Kidney epithelial cell (primary cell): ENCODE measurements at regions not wholly inside any gene's neighbourhood (a gene's known extent, or its start where the extent isn't known, plus 50 kb on each side); places are given as distances from the start of the nearest gene placed in this dataset.

Source experiments
- DNase-seq: peaks from one replicate; pipeline ENCODE4 v3.0.0-alpha.2; 2010; ENCODE audit warnings: low read depth
- H3K27me3 ChIP-seq: 2 replicates; pipeline ENCODE4 v1.6.0; 2011; ENCODE audit warnings: low read length; ENCODE audit not compliant: control insufficient read depth, insufficient read depth
- H3K36me3 ChIP-seq: 2 replicates; pipeline ENCODE4 v1.5.1; 2011; ENCODE audit warnings: low read length; ENCODE audit not compliant: control insufficient read depth, insufficient read depth
- H3K4me3 ChIP-seq: 2 replicates; pipeline ENCODE4 v1.5.1; 2011; ENCODE audit warnings: low read depth, mild to moderate bottlenecking, control low read depth, low read length
- CTCF ChIP-seq: IDR thresholded peaks from 2 replicates; pipeline ENCODE4 v1.5.1; 2011; ENCODE audit warnings: mild to moderate bottlenecking, moderate library complexity, low read length, control low read depth, inconsistent platforms; ENCODE audit not compliant: insufficient read depth, poor library complexity, severe bottlenecking

GRCh38 chr2:239762106-239762505 is 263.0 kb downstream of the NDUFA10 start:
- no peak for TF ChIP-seq CTCF
- no peak overlapping the region for H3K4me3 ChIP-seq
- H3K36me3 ChIP-seq = no peaks in the 10 kb centered on the region
- DNase-seq = no peak
- no peaks in the 10 kb centered on the region for H3K27me3 ChIP-seq

- no peak overlapping the region for H3K4me3 ChIP-seq
- H3K36me3 ChIP-seq = no peaks in the 10 kb centered on the region
- no peak for DNase-seq
- TF ChIP-seq CTCF = no peak
- no peaks in the 10 kb centered on the region for H3K27me3 ChIP-seq
Observed at GRCh38 chr2:239760596-239760995, 264.5 kb downstream of the NDUFA10 start.

- Histone ChIP-seq H3K27me3 (no peaks in the 10 kb centered on the region), H3K36me3 (no peaks in the 10 kb centered on the region), H3K4me3 (no peak overlapping the region)
- DNase-seq = no peak
- no peak for TF ChIP-seq CTCF
Observed at GRCh38 chr2:239758279-239758877, 266.8 kb downstream of the NDUFA10 start.

- Histone ChIP-seq H3K36me3 (no peaks in the 10 kb centered on the region), H3K4me3 (no peak overlapping the region), H3K27me3 (no peaks in the 10 kb centered on the region)
- no peak for TF ChIP-seq CTCF
- no peak for DNase-seq
Observed at GRCh38 chr2:239756790-239757760, 268.1 kb downstream of the NDUFA10 start.

- no peaks in the 10 kb centered on the region for H3K27me3 ChIP-seq
- no peak for TF ChIP-seq CTCF
- H3K36me3 ChIP-seq = no peaks in the 10 kb centered on the region
- DNase-seq = no peak
- H3K4me3 ChIP-seq = no peak overlapping the region
Observed at GRCh38 chr2:239756031-239756789, 268.9 kb downstream of the NDUFA10 start.
